ENCODE measurements at regions not wholly inside any gene's neighbourhood (a gene's known extent, or its start where the extent isn't known, plus 50 kb on each side); places are given as distances from the start of the nearest gene placed in this dataset.
A peak's percentile ranks its signal among the peaks of the same experiment; 100 is the strongest.
"Not testable (repeated sequence)": the region's sequence is repeated elsewhere in the genome, so short reads cannot be mapped to it uniquely, and the experiment has no call there.

DNA sequence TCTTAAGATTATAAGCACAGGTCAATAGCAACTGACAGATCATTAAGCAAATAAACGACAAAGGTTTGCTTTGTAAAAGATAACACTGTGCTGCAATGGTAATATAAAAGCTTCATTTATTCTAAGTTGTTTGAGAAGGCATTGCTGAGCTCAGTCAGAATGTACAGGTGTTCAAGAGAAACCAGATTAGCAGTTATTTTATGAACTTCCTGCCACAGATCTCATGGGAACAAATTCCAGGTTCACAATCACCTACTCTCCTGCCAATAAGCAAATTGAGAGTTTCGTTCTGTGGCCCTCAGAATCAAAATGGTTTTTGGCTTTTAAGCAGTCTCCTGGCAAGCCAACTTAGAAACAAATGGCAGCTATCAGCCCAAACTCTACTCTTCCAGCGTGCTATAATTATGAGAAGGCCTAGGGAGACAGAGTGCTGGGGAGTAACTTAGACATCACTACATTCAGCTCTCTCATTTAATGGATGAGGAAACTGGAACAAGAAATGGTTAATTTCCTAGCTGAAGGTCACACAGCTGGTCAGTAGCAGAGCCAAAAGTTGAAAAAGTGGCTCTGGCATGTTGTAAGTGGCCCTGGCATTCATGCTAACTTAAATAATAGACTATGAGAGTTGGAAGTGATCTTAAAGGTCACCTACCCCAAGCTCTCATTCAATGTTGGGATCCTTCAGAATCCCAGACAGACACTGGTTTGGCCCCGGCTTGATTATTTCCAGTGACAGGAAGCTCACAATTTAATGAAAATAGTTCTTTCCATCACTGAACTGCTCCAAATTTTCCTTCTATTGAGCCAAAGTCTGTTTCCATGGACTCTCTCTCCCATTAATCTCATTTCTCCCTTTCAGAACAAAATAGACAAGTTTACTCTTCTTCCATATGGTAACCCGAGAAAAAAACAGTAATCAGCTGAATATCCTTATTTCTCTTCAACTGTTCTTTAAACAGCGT lies 82.6 kb upstream of the EDEM3 start:
- Histone ChIP-seq H3K27ac (ENCODE audit: low read depth in 2 of 2, low read length in 1 of 2) (peak overlapping the region in 1 of 2 donors; percentile 42), H3K4me1 (ENCODE audit: control insufficient read depth in 2 of 2, insufficient read depth in 2 of 2, low read length in 1 of 2) (peaks cover 0 to 4% of the 10 kb centered on the region in 2 donors), H3K36me3 (ENCODE audit: control insufficient read depth in 2 of 2, insufficient read depth in 2 of 2, low read length in 1 of 2) (no peaks in the 10 kb centered on the region), H3K4me3 (ENCODE audit: low read depth in 1 of 2, low read length in 2 of 2) (no peak overlapping the region), H3K27me3 (ENCODE audit: control insufficient read depth in 1 of 2, insufficient read depth in 2 of 2, low read length in 2 of 2) (no peaks in the 10 kb centered on the region), H3K9me3 (ENCODE audit: control insufficient read depth in 2 of 2, insufficient read depth in 1 of 2, low read depth in 1 of 2, low read length in 1 of 2) (no peaks in the 10 kb centered on the region)
- WGBS, 2 donors = 55 to 70% methylated on average over 6 of the region's 6 CpGs

DNA sequence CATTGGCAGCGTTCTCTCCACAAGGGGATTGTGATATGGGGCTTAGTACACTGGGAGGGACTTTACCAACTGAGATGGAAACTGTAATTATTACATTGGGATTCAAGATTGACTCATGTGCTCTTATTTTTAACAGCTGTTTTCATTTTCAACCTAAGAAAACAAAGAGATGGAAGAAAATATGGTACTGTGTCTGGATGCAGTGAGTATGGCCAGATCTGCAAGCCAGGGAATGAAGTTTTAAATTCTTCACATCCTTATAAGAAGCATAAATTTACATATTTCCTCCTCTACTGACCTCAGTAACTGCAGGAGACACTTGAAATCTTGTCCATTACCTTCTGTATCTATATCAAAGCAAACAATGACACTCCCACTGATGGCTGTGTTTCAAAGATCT lies 81.5 kb upstream of the EDEM3 start:
- Histone ChIP-seq H3K36me3 (ENCODE audit: control insufficient read depth in 2 of 2, insufficient read depth in 2 of 2, low read length in 1 of 2) (no peaks in the 10 kb centered on the region), H3K27ac (ENCODE audit: low read depth in 2 of 2, low read length in 1 of 2) (no peak overlapping the region), H3K9me3 (ENCODE audit: control insufficient read depth in 2 of 2, insufficient read depth in 1 of 2, low read depth in 1 of 2, low read length in 1 of 2) (no peaks in the 10 kb centered on the region), H3K27me3 (ENCODE audit: control insufficient read depth in 1 of 2, insufficient read depth in 2 of 2, low read length in 2 of 2) (no peaks in the 10 kb centered on the region), H3K4me1 (ENCODE audit: control insufficient read depth in 2 of 2, insufficient read depth in 2 of 2, low read length in 1 of 2) (peaks cover 0 to 4% of the 10 kb centered on the region in 2 donors), H3K4me3 (ENCODE audit: low read depth in 1 of 2, low read length in 2 of 2) (no peak overlapping the region)
- 81 to 93% methylated on average over 1 of the region's 1 CpG for WGBS, 2 donors

DNA sequence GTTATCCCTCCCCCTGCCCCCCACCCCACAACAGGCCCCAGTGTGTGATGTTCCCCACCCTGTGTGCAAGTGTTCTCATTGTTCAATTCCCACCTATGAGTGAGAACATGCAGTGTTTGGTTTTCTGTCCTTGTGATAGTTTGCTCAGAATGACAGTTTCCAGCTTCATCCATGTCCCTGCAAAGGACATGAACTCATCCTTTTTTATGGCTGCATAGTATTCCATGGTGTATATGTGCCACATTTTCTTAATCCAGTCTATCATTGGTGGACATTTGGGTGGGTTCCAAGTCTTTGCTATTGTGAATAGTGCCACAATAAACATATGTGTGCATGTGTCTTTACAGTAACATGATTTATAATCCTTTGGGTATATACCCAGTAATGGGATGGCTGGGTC lies 79.3 kb upstream of the EDEM3 start:
- not testable (repeated sequence) for H3K36me3 ChIP-seq (ENCODE audit: control insufficient read depth in 2 of 2, insufficient read depth in 2 of 2, low read length in 1 of 2); H3K9me3 ChIP-seq (ENCODE audit: control insufficient read depth in 2 of 2, insufficient read depth in 1 of 2, low read depth in 1 of 2, low read length in 1 of 2); H3K27me3 ChIP-seq (ENCODE audit: control insufficient read depth in 1 of 2, insufficient read depth in 2 of 2, low read length in 2 of 2); H3K4me3 ChIP-seq (ENCODE audit: low read depth in 1 of 2, low read length in 2 of 2); H3K4me1 ChIP-seq (ENCODE audit: control insufficient read depth in 2 of 2, insufficient read depth in 2 of 2, low read length in 1 of 2); H3K27ac ChIP-seq (ENCODE audit: low read depth in 2 of 2, low read length in 1 of 2)

DNA sequence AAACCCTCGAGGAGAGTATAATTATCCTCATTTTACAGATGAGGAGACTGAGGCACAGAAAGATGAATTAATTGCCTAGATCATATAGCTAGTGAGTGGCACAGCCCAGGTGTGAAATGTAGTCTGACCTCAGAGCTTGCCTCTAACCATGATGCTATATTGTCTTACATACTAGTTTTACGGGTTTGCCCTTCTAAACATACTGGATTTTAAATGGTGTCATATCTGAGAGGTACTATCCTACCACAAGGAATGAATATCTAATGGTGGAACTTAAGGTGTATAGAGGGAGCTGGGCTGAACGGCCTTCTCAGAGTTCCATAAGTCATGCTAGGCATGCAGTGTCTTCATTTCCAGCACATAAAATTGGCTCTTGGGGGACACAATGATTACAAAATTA lies 77.9 kb upstream of the EDEM3 start:
- Histone ChIP-seq H3K27ac (ENCODE audit: low read depth in 2 of 2, low read length in 1 of 2) (no peak overlapping the region), H3K27me3 (ENCODE audit: control insufficient read depth in 1 of 2, insufficient read depth in 2 of 2, low read length in 2 of 2) (no peaks in the 10 kb centered on the region), H3K9me3 (ENCODE audit: control insufficient read depth in 2 of 2, insufficient read depth in 1 of 2, low read depth in 1 of 2, low read length in 1 of 2) (no peaks in the 10 kb centered on the region), H3K4me1 (ENCODE audit: control insufficient read depth in 2 of 2, insufficient read depth in 2 of 2, low read length in 1 of 2) (no peaks in the 10 kb centered on the region), H3K4me3 (ENCODE audit: low read depth in 1 of 2, low read length in 2 of 2) (no peak overlapping the region), H3K36me3 (ENCODE audit: control insufficient read depth in 2 of 2, insufficient read depth in 2 of 2, low read length in 1 of 2) (no peaks in the 10 kb centered on the region)
- WGBS, 2 donors = 93 to 96% methylated on average over 3 of the region's 3 CpGs

DNA sequence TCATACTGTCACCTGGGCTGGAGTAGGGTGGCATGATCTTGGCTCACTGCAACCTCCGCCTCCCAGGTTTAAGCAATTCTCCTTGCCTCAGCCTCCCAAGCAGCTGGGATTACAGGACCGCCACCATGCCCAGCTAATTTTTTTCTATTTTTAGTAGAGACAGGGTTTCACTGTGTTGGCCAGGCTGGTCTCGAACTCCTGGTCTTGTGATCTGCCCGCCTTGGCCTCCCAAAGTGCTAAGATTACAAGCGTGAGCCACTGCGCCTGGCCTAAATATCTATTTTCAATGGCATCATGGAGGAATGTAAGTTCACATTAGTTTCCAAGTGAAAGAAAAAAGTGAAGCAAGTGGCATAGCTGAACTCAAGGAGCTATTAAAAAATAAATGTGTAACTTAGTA lies 74.8 kb upstream of the EDEM3 start:
- not testable (repeated sequence) for H3K9me3 ChIP-seq (ENCODE audit: control insufficient read depth in 2 of 2, insufficient read depth in 1 of 2, low read depth in 1 of 2, low read length in 1 of 2); H3K4me1 ChIP-seq (ENCODE audit: control insufficient read depth in 2 of 2, insufficient read depth in 2 of 2, low read length in 1 of 2); H3K27me3 ChIP-seq (ENCODE audit: control insufficient read depth in 1 of 2, insufficient read depth in 2 of 2, low read length in 2 of 2); H3K27ac ChIP-seq (ENCODE audit: low read depth in 2 of 2, low read length in 1 of 2); H3K36me3 ChIP-seq (ENCODE audit: control insufficient read depth in 2 of 2, insufficient read depth in 2 of 2, low read length in 1 of 2); H3K4me3 ChIP-seq (ENCODE audit: low read depth in 1 of 2, low read length in 2 of 2)
- 93 to 96% methylated on average over 6 of the region's 6 CpGs for WGBS, 2 donors

DNA sequence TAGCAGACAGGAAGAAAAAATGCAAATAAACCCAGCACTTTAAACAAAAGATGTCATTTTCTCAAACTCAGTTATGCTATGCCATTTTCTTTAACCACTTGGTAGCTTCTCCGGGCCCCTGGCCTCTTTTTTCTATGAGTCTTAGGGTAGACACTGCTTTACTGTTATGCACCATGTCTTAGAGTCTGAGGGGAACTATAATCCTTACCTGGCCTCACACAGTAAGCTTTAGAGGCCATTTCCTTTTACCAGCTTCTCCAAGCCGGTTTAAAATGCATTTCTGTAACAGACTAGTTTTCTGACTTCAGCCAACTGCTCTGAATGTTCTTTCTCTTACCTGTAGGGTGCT lies 73.7 kb upstream of the EDEM3 start:
- 78 to 85% methylated on average over 2 of the region's 2 CpGs for WGBS, 2 donors

DNA sequence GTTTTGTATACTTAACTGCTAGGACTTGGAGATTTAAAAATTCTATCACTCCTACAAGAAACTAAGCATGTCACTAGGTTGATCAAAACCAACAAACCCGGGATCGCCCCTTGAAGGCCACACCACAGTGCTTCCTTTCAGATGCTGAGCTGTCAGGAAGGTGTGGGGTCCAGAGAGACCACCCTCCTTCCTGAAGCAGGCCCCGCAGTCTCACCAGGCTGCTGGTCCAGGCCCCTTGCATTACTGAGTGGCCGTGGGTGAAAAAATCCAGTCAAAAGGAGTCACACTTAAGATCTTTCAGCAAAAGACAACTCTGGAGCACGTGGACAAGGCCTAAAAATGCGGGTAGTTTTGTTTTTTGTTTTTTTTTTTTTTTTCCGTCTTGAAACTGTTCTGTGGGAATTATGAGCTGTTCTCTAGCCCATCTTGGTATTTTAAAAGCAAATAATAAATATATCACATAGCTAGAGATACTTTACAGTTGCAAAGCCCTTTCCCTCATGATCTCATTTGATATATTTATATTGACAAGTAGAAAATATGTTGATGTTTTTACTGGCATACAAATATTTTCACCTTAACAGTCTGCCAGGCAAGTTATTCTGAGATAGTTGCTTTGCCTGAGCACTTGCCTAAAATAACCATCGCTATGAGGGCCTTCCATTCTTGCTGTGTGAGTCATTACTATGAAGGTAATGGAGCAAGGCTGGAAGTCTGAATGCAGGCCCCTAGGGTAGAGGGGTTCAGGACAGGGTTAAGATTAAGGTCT lies 73.1 kb upstream of the EDEM3 start:
- Histone ChIP-seq H3K27ac (ENCODE audit: low read depth in 2 of 2, low read length in 1 of 2) (peak overlapping the region; percentile 59 to 76), H3K36me3 (ENCODE audit: control insufficient read depth in 2 of 2, insufficient read depth in 2 of 2, low read length in 1 of 2) (peaks cover 1 to 3% of the 10 kb centered on the region in 2 donors), H3K27me3 (ENCODE audit: control insufficient read depth in 1 of 2, insufficient read depth in 2 of 2, low read length in 2 of 2) (no peaks in the 10 kb centered on the region), H3K4me3 (ENCODE audit: low read depth in 1 of 2, low read length in 2 of 2) (no peak overlapping the region), H3K9me3 (ENCODE audit: control insufficient read depth in 2 of 2, insufficient read depth in 1 of 2, low read depth in 1 of 2, low read length in 1 of 2) (no peaks in the 10 kb centered on the region), H3K4me1 (ENCODE audit: control insufficient read depth in 2 of 2, insufficient read depth in 2 of 2, low read length in 1 of 2) (no peaks in the 10 kb centered on the region)
- WGBS, 2 donors = 72 to 73% methylated on average over 8 of the region's 8 CpGs

More for the DNA sequence above, 73.7 kb upstream of the EDEM3 start:
- Histone ChIP-seq H3K27me3 (ENCODE audit: control insufficient read depth in 1 of 2, insufficient read depth in 2 of 2, low read length in 2 of 2) (no peaks in the 10 kb centered on the region), H3K27ac (ENCODE audit: low read depth in 2 of 2, low read length in 1 of 2) (no peak overlapping the region), H3K4me1 (ENCODE audit: control insufficient read depth in 2 of 2, insufficient read depth in 2 of 2, low read length in 1 of 2) (no peaks in the 10 kb centered on the region), H3K4me3 (ENCODE audit: low read depth in 1 of 2, low read length in 2 of 2) (no peak overlapping the region), H3K36me3 (ENCODE audit: control insufficient read depth in 2 of 2, insufficient read depth in 2 of 2, low read length in 1 of 2) (peaks cover 0 to 3% of the 10 kb centered on the region in 2 donors), H3K9me3 (ENCODE audit: control insufficient read depth in 2 of 2, insufficient read depth in 1 of 2, low read depth in 1 of 2, low read length in 1 of 2) (no peaks in the 10 kb centered on the region)

DNA sequence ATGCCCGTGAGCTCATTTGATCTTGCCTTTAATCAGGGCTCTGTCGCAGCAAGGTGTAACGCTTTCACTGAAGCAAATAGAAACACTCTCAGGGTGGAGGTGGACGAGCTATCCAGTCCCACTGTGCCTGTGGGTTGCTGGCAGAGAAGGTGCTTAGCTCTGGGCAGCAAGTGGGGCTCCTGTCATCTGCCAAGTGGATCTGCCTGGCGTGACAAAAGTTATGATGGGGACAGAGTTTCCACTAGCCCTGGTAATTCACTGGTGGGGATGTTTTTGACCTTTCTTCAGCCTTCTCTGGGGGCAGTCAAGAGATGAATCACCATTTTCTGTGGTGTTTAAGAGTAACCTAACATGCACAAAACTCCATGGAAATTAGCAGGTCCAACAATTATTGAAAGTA lies 71.3 kb upstream of the EDEM3 start:
- no peak overlapping the region for H3K27ac ChIP-seq (ENCODE audit: low read depth in 2 of 2, low read length in 1 of 2)

DNA sequence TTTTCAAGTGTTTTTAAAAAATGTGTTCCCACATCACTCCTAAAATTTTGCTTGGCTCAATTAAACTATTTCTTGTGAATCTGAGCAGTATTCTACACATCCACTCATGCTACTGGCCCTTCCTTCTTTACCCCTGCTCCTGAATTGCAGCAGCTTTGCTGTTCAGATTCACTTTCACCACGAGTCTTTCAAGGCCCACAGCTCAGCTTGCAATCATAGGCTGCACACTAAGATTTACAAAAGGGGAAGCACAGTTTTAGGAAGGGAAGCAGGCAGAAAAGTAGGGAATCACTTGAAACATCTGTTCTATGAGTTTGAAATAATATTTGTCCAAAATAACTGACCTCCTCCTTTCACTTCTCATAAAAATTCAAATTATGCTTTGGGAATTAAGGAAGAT lies 70.9 kb upstream of the EDEM3 start:
- Histone ChIP-seq H3K36me3 (ENCODE audit: control insufficient read depth in 2 of 2, insufficient read depth in 2 of 2, low read length in 1 of 2) (peaks cover 5 to 7% of the 10 kb centered on the region in 2 donors), H3K9me3 (ENCODE audit: control insufficient read depth in 2 of 2, insufficient read depth in 1 of 2, low read depth in 1 of 2, low read length in 1 of 2) (no peaks in the 10 kb centered on the region), H3K27me3 (ENCODE audit: control insufficient read depth in 1 of 2, insufficient read depth in 2 of 2, low read length in 2 of 2) (no peaks in the 10 kb centered on the region), H3K4me3 (ENCODE audit: low read depth in 1 of 2, low read length in 2 of 2) (no peak overlapping the region), H3K27ac (ENCODE audit: low read depth in 2 of 2, low read length in 1 of 2) (no peak overlapping the region), H3K4me1 (ENCODE audit: control insufficient read depth in 2 of 2, insufficient read depth in 2 of 2, low read length in 1 of 2) (no peaks in the 10 kb centered on the region)
- WGBS, 2 donors = 50 to 63% methylated on average over 1 of the region's 1 CpG

More for the DNA sequence above, 71.3 kb upstream of the EDEM3 start:
- no peaks in the 10 kb centered on the region for H3K9me3 ChIP-seq (ENCODE audit: control insufficient read depth in 2 of 2, insufficient read depth in 1 of 2, low read depth in 1 of 2, low read length in 1 of 2)
- H3K4me3 ChIP-seq (ENCODE audit: low read depth in 1 of 2, low read length in 2 of 2) = no peak overlapping the region
- H3K27me3 ChIP-seq (ENCODE audit: control insufficient read depth in 1 of 2, insufficient read depth in 2 of 2, low read length in 2 of 2) = no peaks in the 10 kb centered on the region
- WGBS, 2 donors = 76 to 85% methylated on average over 5 of the region's 5 CpGs
- H3K4me1 ChIP-seq (ENCODE audit: control insufficient read depth in 2 of 2, insufficient read depth in 2 of 2, low read length in 1 of 2) = no peaks in the 10 kb centered on the region
- peaks cover 5 to 6% of the 10 kb centered on the region in 2 donors for H3K36me3 ChIP-seq (ENCODE audit: control insufficient read depth in 2 of 2, insufficient read depth in 2 of 2, low read length in 1 of 2)
